GM19240 (cell line): ENCODE measurements at regions not wholly inside any gene's neighbourhood (a gene's known extent, or its start where the extent isn't known, plus 50 kb on each side); places are given as distances from the start of the nearest gene placed in this dataset.

ENCODE experiments used
- DNase-seq: peaks from one replicate; pipeline ENCODE4 v3.0.0; 2011; ENCODE audit warnings: low spot score; ENCODE audit not compliant: insufficient read length

DNA sequence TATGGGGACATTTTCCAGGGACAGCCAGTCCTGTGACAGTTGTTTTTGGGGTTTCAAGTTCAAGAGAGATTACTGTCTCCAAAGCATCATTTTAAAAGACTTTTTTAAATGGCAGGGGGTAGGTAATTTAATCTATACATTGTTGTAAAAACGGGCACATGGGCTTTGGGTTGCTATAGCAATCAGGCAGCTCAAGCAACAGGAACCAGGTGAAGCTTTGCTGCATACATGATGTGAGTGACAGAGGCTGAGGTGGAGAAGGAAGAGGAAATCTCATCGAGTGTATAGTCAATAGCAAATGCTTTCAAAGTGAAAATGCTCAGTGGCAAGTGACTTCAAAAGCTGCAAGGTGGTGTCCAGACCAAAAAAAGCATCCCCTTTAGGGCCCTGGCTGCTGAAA lies 277.4 kb upstream of the JAG1 start:
- no peak for DNase-seq

GRCh38 chr20:10951904-10952303 lies 278.1 kb upstream of the JAG1 start:
- DNase-seq, result no peak

DNA sequence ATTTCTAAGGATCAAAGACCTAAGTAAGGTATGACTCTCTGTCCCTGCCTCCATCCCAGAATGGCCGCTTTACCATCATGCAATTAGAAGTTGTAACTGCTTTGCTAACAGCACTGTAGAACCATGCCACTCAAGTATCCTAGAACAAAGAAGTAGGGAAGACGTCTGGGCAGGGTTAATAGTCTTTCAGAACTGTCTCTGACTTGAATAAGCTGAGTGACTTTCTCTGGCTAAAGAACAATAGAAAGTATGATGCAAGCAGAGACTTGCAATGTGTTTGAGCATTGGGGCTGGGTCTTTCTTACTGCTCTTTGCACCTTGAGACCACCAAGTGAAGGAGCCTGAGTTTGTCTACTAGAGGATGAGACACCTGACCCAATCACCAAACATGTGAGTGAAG lies 279.6 kb upstream of the JAG1 start:
- DNase-seq, result no peak

DNA sequence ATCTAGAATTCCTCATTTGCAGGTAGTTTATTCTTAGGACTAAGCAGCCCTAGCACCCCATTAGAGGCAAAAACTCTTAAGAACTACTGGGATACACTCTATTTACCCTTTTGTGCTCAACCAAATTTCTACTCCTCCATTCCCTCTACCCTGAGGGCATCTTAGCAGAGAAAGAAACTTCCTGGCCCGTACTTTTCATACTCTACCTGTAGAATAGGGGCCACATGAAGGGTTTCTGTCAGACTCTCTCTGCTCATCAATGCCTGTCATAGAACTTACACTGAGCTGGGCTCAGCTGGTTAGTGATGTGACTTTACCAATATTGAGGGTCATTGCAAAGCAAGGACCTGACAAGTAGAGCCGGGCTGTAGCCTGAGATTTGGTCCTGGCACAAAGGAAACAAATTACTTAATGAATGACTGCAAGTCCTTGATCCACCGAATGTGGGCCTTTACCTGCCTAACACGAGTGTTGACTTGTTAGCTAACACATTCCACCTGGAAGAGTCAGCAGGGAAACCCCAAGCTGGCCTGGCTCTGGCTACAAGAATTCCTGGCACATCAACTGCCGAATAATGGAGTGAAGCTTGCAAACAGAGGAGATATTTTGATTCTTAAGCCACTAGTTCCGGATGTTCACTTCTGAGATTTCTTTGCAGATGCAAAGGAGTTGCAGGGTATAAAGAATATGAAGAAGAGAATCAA lies 280.5 kb upstream of the JAG1 start:
- DNase-seq, result no peak

DNA sequence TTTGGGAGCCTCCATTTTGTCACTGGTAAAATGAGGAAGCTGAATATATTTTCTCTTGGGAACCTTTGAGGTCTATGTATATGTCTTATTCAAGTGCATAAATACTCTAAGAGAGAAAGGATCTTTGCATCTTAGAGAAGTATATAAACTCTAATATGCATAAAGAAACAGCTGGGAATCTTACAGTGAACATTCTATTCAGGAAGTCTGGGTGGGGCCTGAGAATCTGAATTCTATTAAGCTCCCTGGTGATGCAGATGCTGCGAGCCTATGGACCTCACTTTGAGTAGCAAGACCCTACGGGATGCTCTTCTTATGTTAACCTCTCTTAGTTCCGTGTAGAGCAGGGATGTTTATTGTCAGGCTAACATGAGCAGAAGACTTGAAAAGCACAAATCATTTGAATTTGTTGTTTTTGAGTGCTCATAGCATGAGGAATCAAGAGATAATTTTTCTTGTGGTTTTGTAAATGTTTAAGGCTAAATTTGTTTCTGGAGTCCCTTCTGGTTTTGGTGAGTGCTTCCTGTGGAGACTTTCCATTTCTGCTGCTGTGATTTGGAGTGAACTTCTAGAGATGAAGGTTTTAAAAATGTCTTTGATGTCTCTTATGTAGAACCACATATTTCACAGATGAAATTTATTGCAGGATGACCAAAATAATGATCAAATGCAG lies 281.2 kb upstream of the JAG1 start:
- DNase-seq, result no peak

GRCh38 chr20:10958279-10958678 lies 284.5 kb upstream of the JAG1 start:
- no peak for DNase-seq

- no peak for DNase-seq
Observed at GRCh38 chr20:10960416-10960815, 286.6 kb upstream of the JAG1 start.

- no peak for DNase-seq
Observed at GRCh38 chr20:10961651-10962288, 288.0 kb upstream of the JAG1 start.

GRCh38 chr20:10962937-10963336 lies 289.1 kb upstream of the JAG1 start:
- no peak for DNase-seq

DNA sequence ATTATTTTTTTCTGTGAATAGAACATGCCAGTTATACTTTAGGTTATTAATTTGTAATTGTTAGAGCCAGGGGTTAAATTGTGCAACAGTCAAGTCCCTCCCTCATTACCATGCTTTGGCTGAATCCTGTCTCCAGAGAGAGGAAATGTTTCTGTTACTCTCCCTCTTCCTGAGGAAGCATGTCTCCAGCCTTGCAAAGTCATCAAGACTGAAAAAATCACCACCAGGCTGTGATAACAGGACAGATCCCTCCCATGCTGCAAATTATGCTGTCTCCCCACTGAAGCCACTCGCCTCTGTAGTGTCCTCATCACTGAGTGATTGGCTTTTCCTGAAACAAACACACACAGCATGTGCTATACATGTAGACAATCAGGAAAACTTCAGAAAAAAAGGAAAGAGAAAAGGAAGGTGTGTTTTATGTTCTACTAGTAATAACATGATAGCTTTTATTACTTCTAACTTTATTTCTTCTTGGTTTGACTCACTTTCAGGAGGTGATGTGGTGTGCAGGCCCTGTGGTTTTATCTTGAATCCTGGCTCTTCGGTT lies 290.0 kb upstream of the JAG1 start:
- DNase-seq, result no peak

- no peak for DNase-seq
Observed at GRCh38 chr20:10965936-10966470, 292.2 kb upstream of the JAG1 start.

- DNase-seq, result no peak
Observed at GRCh38 chr20:10970109-10970508, 296.3 kb upstream of the JAG1 start.

- no peak for DNase-seq
Observed at GRCh38 chr20:10971096-10971495, 297.3 kb upstream of the JAG1 start.

DNA sequence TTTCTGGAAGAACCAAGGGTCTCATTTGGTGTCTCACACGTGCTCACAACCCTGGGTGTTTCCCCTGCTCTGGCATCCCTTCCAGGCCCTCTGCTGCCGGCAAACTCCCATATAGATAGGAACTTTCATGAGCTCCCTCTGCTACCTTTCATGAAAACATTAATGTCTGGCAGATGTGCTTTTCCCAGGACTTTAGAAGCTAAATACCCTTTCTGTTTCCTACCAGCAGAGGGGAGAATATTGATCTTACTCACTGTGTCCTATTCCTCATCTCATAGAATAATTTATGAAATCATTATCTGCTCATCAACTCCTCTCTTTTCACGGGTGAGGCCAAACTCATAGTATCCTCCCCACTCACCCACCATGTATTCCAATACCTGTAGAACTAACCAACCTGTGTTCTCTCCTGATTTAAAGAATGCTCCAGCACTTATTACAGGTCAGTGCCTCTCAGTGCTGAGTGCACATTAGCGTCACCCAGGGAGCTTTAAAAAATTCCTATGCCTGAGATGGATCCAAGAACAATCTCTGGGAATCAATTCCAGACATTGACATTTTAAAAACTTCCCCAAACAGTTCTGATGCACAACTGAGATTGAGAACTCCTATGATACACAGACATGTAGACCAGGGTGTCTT lies 298.5 kb upstream of the JAG1 start:
- no peak for DNase-seq

DNA sequence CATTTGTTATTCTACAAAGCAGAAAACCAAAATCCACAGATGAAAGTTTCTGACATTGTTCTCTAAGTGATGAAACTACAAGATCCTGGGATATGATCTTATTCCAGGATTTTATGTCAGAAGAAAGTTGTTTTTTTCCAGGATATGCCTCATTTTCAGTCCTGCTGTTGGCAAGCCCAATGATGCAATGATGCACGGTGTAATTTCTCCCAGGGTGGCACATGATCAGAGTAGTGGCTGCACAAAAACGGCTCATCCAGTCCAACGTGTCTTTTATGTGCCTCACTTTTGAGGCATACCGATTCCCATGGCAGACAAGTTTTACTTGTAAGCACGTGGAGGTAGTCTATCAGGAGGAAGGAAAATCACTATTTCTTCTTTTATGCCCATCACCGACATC lies 302.3 kb upstream of the JAG1 start:
- DNase-seq, result no peak

- no peak for DNase-seq
Observed at GRCh38 chr20:10978019-10978702, 304.4 kb upstream of the JAG1 start.

DNA sequence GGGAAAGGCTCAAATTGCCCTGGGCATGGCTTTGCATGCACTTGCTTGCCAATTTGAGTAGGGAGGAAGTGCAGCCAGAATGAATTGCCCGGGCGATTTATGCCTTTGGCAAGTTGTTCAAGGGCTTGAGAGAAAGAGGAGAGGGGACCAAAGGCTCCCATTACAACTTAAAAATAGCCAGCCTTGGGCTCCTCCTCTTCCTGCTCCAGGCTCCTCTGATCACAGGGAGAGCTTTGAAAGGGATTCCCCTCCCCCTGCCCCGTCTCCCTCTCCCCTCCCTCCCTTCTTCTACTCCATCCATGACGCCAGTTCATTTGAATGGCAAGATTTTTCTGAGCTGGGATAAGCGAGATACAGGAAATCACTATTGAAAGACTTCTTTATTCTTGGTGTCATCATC lies 304.9 kb upstream of the JAG1 start:
- DNase-seq, result no peak

DNA sequence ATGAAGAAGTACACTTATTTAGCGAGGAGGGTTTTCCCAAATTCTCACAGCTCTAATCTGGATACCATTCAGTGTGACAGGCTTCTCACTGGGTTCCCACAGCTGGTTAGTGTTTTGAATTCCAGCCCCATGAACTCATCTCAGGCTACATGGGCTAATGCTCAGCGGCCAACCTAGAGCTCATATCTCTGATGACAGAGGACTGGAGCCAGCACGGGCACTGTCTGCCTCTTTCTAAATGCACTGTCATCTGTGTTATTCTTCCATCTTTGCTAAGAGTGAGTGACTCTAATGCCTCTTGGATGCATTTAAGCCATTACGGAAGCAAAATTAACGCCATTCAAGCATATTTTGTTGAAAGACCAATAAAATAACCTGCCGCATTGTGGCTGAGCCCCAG lies 308.9 kb upstream of the JAG1 start:
- no peak for DNase-seq

- no peak for DNase-seq
Observed at GRCh38 chr20:10984294-10984693, 310.5 kb upstream of the JAG1 start.

- no peak for DNase-seq
Observed at GRCh38 chr20:10984913-10985312, 311.1 kb upstream of the JAG1 start.

DNA sequence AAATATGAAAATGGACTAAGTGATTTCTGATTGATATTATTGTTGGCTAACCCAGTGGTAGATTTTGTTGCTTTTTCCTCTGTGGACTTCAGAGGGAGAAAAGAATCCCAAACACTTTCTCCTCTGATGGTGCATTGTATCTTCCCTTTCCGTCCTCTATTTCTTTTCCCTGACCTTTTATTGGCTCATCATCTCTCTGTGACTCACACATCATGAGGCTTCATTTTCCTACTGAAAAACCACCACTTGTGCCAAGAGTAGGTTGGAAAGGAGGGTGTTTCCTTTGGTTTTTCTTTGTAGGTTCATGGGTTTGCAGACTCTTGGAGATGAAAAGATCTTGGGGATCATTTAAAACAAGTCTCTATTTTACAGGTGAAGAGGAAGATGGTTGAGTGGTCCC lies 311.7 kb upstream of the JAG1 start:
- DNase-seq, result no peak
